GM19455 (cell line): ENCODE measurements at regions not wholly inside any gene's neighbourhood (a gene's known extent, or its start where the extent isn't known, plus 50 kb on each side); places are given as distances from the start of the nearest gene placed in this dataset.

Experiments
- ATAC-seq: cut with Tn5 transposase; IDR thresholded peaks from one replicate; pipeline ENCODE4 v1.9.1; 2021; ENCODE audit not compliant: unreplicated experiment

DNA sequence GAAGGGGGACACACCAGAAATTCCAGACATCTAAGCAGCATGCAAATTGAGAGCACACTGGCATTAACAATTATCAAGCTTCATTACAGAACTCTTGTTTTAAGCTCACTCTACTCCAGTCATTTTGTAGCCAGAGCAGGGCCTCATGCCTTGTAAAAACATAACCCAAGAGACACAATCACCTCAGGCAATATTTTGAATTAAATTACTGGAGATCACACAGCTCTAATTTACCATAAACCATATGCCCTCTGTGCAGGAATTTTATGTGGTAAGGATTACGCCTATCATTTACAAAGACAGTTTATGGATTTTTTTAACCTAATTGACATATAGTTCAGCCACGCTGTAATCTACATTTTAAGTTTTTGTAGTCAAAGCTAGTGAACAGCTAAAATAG lies 414.1 kb upstream of the DDI1 start:
- no peak for ATAC-seq

DNA sequence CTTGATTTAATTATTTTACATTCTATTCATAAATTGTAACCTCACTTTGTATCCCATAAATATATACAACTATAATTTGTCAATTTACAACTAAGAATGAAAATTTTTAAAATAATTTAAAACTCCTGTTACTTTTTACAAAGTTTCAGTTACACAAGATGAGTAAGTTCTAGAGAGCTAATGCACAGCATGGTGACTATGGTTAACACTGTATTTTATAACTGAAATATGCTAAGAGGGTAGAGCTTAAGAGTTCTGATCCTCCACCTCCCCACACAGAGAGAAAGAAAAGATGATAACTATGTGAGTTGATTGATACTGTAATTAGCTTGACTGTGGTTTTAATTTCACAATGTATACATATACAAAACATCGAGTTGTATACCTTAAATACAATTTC lies 412.5 kb upstream of the DDI1 start:
- ATAC-seq: no peak

- ATAC-seq: no peak
These were observed 411.5 kb upstream of the DDI1 start for GRCh38 chr11:103624708-103625623.

GRCh38 chr11:103625624-103625965 lies 410.8 kb upstream of the DDI1 start:
- ATAC-seq: no peak

- ATAC-seq: no peak
These were observed 408.3 kb upstream of the DDI1 start for GRCh38 chr11:103628121-103628520.

DNA sequence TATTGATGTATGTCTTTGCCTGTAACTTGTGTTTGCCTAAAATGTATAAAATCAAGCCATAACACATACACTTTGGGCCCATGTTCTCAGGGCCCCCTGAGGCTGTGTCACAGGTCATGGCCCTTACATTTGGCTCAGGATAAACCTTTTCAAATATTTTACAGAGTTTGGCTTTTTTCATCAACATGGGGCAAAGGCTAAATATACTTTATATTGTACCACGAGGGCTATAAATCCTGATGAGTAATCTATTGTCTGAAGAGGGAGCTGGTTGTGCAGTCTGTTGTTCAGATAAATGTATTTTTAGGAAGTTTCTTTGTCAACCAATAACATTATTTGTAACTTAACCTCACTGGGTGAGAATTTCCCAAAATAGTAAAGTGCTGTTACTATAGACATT lies 404.6 kb upstream of the DDI1 start:
- no peak for ATAC-seq

DNA sequence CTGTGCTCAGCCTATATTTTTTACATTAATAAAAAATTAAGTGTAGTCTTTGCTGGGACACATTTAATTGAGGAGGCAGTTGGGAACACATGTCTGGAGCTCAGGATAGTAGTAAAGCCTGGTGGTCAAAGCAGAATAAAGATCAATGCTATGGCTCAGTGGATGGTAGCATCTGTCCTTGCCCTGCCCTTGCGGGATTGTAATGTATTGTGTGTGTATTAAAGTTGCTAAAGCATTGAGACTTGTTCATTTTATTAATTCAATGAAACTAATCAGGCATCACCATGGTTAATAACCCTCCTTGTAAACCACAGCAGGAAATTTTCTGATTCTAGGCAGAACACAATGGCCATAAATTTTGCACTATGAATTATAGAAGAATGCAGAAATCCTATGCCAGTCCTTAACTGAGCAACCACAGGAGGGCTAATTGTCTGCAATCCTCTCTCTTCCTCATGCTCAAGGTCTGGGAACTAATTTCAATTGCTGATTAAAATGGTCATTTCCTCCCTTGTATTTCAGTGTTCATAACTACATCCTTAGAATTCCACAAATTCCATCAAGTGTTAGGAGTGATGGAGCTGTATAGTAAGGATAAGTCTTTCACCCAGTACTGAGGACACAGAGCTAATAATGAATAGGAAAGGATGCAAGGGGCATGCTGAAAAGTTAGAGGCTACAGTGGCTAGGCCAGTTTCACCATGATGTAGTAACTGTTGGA lies 403.2 kb upstream of the DDI1 start:
- ATAC-seq: no peak

DNA sequence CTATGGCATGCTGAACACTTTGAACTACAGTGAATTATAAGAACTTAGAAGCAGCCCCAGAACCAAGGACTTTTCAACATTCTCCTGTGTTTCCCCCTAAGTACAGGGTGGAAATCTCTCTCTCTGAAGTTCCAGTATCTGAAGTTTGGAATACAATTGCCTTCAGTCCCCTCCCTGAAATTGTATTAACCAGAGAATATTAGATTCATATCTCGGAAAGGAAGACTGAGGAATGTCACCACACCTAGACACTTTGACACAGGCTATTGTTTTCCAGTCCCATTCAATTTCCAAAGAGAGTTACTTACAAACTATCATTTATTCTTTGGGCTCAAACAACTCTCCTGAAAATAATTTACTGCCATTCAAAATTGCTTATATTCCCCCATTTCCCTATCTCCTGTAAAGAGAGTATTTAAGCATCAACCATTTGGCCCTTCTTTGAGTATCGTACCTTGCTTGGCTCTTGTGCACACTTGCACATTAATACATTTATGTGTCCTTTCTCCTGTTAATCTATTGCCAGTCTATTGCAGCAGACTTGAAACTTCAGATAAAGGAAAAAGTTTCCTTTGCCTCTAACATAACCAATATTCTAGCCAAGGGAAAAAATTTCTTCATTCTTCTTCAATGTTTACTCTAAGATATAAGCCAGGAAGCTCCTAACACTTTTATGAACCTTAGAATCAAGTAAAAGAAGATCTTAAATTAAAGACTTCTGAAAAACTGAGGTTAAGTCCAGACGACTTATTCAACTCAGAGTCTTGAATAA lies 402.4 kb upstream of the DDI1 start:
- ATAC-seq: no peak

GRCh38 chr11:103636232-103636631 lies 400.2 kb upstream of the DDI1 start:
- ATAC-seq: no peak

- ATAC-seq: no peak
These were observed 399.1 kb upstream of the DDI1 start for GRCh38 chr11:103637295-103637694.

DNA sequence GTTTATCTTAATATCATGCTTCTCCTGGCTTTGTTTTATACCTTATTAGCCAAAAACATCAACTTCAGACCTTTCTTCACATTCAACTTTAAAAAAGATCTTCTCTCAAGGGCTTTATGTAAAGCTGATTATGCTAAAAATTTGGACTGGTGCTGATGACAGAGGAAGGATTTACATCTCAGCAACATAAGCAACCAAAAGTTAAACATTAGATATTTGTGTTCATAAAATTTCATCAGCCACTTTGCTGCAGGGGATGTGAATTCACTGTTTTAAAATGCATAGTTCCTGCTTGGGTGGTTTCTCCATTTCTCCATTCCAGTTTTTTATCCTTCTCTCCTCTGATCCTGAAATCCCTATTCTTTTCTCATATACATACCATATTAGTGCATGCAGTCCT lies 398.6 kb upstream of the DDI1 start:
- no peak for ATAC-seq

DNA sequence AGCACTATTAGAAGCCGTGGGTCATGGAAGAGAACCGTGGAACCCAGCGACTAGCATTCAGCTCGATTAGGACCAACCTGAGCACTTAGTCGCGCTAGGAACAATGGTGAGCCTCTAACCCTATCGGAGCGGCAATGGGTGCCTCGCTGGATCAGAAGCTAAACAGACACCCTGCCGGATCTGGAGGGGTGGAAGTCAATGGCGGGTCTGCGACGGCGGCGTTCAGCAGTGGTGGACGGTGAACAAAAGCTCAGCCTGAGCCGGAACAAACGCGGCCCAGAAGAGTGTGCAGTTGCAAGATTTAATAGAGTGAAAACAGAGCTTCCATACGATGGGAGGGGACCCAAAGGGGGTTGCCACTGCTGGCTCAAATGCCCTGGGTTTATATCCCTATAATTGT lies 391.8 kb upstream of the DDI1 start:
- ATAC-seq: no peak

GRCh38 chr11:103648054-103648453 lies 388.4 kb upstream of the DDI1 start:
- no peak for ATAC-seq

DNA sequence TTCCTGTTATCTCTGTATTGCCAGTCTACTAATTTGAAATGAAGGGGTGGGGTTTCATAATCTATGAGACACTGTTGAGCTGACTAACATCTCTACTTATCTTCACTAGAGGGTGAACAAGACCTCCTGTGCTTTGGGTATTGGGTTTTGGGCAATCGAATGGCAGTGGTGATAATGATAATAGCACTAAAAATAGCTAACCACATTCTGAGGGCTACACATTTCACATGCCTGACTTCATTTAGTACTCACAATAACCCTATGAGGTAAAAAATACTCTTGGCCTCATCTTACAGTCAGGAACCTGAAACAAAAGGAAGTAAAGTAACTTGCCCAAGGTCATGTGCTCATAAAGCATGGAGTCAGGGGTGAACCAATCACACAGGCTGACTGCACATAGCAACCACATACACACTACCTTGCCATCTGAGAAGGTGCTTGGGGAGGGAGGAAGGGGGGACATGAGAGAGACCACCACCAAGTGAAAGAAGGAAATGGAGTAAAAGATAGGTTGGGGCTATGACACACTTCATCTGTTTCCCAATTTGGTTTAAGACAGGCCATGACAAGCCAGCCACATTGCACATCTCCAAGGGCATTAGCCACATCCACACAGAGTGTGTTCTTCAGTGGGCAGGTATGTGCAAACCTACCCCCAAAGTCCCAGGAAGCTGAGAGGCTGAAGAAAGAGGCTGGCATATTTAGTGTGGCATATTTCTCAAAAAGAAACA lies 387.6 kb upstream of the DDI1 start:
- no peak for ATAC-seq

- ATAC-seq: no peak
These were observed 387.0 kb upstream of the DDI1 start for GRCh38 chr11:103649401-103649895.

- no peak for ATAC-seq
These were observed 386.1 kb upstream of the DDI1 start for GRCh38 chr11:103650330-103650729.

DNA sequence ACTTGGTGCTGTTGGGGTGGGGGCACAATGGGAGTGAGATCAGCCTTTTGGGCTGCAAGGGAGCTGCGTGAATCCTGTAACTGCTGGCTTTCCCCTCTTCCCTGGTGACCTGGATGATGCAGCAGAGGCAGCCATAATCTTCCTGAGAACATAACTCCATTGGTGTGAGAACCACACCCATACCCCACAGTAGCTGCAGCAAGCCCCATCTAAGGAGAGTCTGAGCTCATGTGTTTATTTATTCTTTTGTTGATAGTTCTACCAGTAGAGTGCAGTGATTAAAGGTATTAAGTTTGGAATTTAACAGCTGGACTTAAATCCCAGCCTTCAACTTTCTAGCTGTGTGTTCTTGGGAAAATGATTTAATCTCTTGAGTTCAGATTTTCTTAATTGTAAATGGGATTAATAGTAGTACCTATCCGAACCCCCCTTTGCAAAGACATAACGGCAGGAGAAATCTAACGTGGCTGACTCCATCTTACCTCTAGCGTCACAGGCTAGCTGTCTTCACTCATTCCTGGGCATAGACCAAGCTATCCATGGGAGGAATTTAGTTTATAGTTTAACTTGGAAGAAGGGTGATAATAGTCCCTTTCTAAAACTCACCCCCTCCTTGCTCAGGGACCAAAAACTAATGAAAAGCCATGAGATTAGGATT lies 385.0 kb upstream of the DDI1 start:
- ATAC-seq: no peak

DNA sequence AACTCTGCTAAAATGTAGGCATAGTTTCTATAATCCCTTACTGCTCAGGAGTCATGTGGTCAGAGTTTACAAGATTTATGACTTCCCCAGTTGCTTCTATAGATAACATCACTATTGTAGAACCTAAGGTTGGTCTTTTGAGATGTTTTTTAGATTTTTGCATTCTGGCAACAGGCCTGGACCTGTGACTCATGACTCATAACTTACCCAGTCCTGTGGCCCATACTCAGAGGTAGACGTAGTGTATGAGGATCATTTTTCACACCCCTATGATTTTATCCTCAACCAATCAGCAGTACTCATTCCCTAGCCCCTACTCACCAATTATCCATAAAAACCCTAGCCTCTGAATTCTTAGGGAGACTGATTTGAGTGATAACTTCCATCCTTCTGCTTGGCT lies 384.4 kb upstream of the DDI1 start:
- no peak for ATAC-seq

GRCh38 chr11:103656382-103656781 lies 380.1 kb upstream of the DDI1 start:
- ATAC-seq: no peak

- ATAC-seq: no peak
These were observed 377.2 kb upstream of the DDI1 start for GRCh38 chr11:103659206-103659618.
